ENCODE measurements at regions not wholly inside any gene's neighbourhood (a gene's known extent, or its start where the extent isn't known, plus 50 kb on each side); places are given as distances from the start of the nearest gene placed in this dataset.

GRCh38 chr16:77077256-77077922 is 113.6 kb upstream of the MON1B start:
- Histone ChIP-seq H3K4me3 (ENCODE audit: low read length) (no peak overlapping the region), H3K9me3 (ENCODE audit: control insufficient read depth, low read length) (no peaks in the 10 kb centered on the region), H3K36me3 (ENCODE audit: control insufficient read depth, insufficient read depth, low read length) (no peaks in the 10 kb centered on the region), H3K27ac (ENCODE audit: low read depth, low read length) (no peak overlapping the region), H3K27me3 (ENCODE audit: control insufficient read depth, insufficient read depth, low read length, poor library complexity, severe bottlenecking) (no peaks in the 10 kb centered on the region), H3K9ac (ENCODE audit: extremely low read depth, low read length, poor library complexity, severe bottlenecking) (no peak overlapping the region), H3K4me1 (ENCODE audit: control insufficient read depth, insufficient read depth, low read length) (no peaks in the 10 kb centered on the region)
- Mint-ChIP-seq H3K36me3 (ENCODE audit: low read depth) (no peaks in the 10 kb centered on the region), H3K4me1 (no peaks in the 10 kb centered on the region), H3K4me3 (no peak overlapping the region), H3K27me3 (ENCODE audit: insufficient read depth) (no peaks in the 10 kb centered on the region), H3K9me3 (no peaks in the 10 kb centered on the region), H3K27ac (no peak overlapping the region)
- no peak for TF ChIP-seq CTCF (conservative IDR thresholded peaks at IDR 0.05)
- no peak for DNase-seq
- WGBS, 2 experiments (ENCODE audit: insufficient coverage in 1 of 2, insufficient read length in 1 of 2): 88 to 91% methylated on average over 5 to 8 of the region's 8 CpGs

GRCh38 chr16:77085981-77086380 is 105.0 kb upstream of the MON1B start:
- Mint-ChIP-seq H3K27me3 (ENCODE audit: insufficient read depth) (no peaks in the 10 kb centered on the region), H3K9me3 (no peaks in the 10 kb centered on the region), H3K36me3 (ENCODE audit: low read depth) (no peaks in the 10 kb centered on the region), H3K4me1 (no peaks in the 10 kb centered on the region), H3K4me3 (no peak overlapping the region), H3K27ac (no peak overlapping the region)
- no peak overlapping the region for H3K4me3 ChIP-seq (ENCODE audit: low read length)
- no peaks in the 10 kb centered on the region for H3K36me3 ChIP-seq (ENCODE audit: control insufficient read depth, insufficient read depth, low read length)
- no peak overlapping the region for H3K27ac ChIP-seq (ENCODE audit: low read depth, low read length)
- no peak for TF ChIP-seq CTCF (conservative IDR thresholded peaks at IDR 0.05)
- H3K9ac ChIP-seq (ENCODE audit: extremely low read depth, low read length, poor library complexity, severe bottlenecking): no peak overlapping the region
- H3K27me3 ChIP-seq (ENCODE audit: control insufficient read depth, insufficient read depth, low read length, poor library complexity, severe bottlenecking): no peaks in the 10 kb centered on the region
- DNase-seq: no peak
- no peaks in the 10 kb centered on the region for H3K4me1 ChIP-seq (ENCODE audit: control insufficient read depth, insufficient read depth, low read length)
- H3K9me3 ChIP-seq (ENCODE audit: control insufficient read depth, low read length): no peaks in the 10 kb centered on the region
- WGBS, 2 experiments (ENCODE audit: insufficient coverage in 1 of 2, insufficient read length in 1 of 2): 64% methylated on average over 1 of the region's 1 CpG; no CpG with 5 or more reads in 1 of the 2 experiments

GRCh38 chr16:77090062-77090461 is 100.9 kb upstream of the MON1B start:
- H3K27ac Mint-ChIP-seq: no peak overlapping the region
- H3K4me3 Mint-ChIP-seq: no peak overlapping the region
- H3K4me1 Mint-ChIP-seq: no peaks in the 10 kb centered on the region

More at GRCh38 chr16:77090062-77090461, 100.9 kb upstream of the MON1B start:
- H3K4me3 ChIP-seq (ENCODE audit: low read length): no peak overlapping the region
- H3K27ac ChIP-seq (ENCODE audit: low read depth, low read length): no peak overlapping the region
- 86 to 88% methylated on average over 1 of the region's 1 CpG for WGBS, 2 experiments (ENCODE audit: insufficient coverage in 1 of 2, insufficient read length in 1 of 2)
- no peak for TF ChIP-seq CTCF (conservative IDR thresholded peaks at IDR 0.05)
- Mint-ChIP-seq H3K27me3 (ENCODE audit: insufficient read depth) (no peaks in the 10 kb centered on the region), H3K36me3 (ENCODE audit: low read depth) (no peaks in the 10 kb centered on the region), H3K9me3 (no peaks in the 10 kb centered on the region)
- DNase-seq: no peak
- no peaks in the 10 kb centered on the region for H3K36me3 ChIP-seq (ENCODE audit: control insufficient read depth, insufficient read depth, low read length)
- no peaks in the 10 kb centered on the region for H3K4me1 ChIP-seq (ENCODE audit: control insufficient read depth, insufficient read depth, low read length)
- H3K27me3 ChIP-seq (ENCODE audit: control insufficient read depth, insufficient read depth, low read length, poor library complexity, severe bottlenecking): no peaks in the 10 kb centered on the region
- no peak overlapping the region for H3K9ac ChIP-seq (ENCODE audit: extremely low read depth, low read length, poor library complexity, severe bottlenecking)
- H3K9me3 ChIP-seq (ENCODE audit: control insufficient read depth, low read length): no peaks in the 10 kb centered on the region
